IMR-90 (cell line): ENCODE measurements at regions not wholly inside any gene's neighbourhood (a gene's known extent, or its start where the extent isn't known, plus 50 kb on each side); places are given as distances from the start of the nearest gene placed in this dataset.

ENCODE experiments used
- ATAC-seq: fragments of 200-7000 bp; cut with Tn5 transposase; 2 replicates; pipeline ENCODE4 v1.9.1; 2020; ENCODE audit warnings: low read depth, mild to moderate bottlenecking, moderate library complexity
- BruUV-seq: library from RNA; stranded (reverse); fragments of 400-500 nt; replicated peaks from 2 replicates; lab custom pipeline; 2021; lab: Mats Ljungman, UMichigan
- CTCF ChIA-PET: fragments of 300-600 bp; formaldehyde crosslinking; extraction: SDS; loops from one replicate; lab custom pipeline; 2021; ENCODE audit warnings: antibody characterized with exemption; lab: Yijun Ruan, JAX
- POLR2A ChIA-PET: fragments of 300-600 bp; sonication (Branson Sonifier 250); formaldehyde crosslinking; loops from one replicate; lab custom pipeline; 2022; ENCODE audit warnings: antibody characterized with exemption; ENCODE audit not compliant: unreplicated experiment; lab: Charles Lee
- DNase-seq: peaks from one replicate; pipeline ENCODE4 v3.0.0; 2013
- H2AFZ ChIP-seq: replicated peaks from 2 replicates; pipeline ENCODE3; 2013; ENCODE audit warnings: low read length, mild to moderate bottlenecking; ENCODE audit not compliant: poor library complexity
- H2AK5ac ChIP-seq: 2 replicates; pipeline ENCODE4 v1.6.1; 2013; ENCODE audit warnings: low read depth, low read length, inconsistent platforms
- H2AK9ac ChIP-seq: replicated peaks from 2 replicates; pipeline ENCODE3; 2013; ENCODE audit warnings: mild to moderate bottlenecking, low read depth, low read length, moderate library complexity; ENCODE audit not compliant: poor library complexity
- H2BK120ac ChIP-seq: 2 replicates; pipeline ENCODE4 v1.6.1; 2013; ENCODE audit warnings: low read depth, low read length, inconsistent platforms
- H2BK15ac ChIP-seq: 3 replicates; pipeline ENCODE4 v1.6.1; 2013; ENCODE audit warnings: low read depth, low read length, inconsistent platforms
- H2BK20ac ChIP-seq: 2 replicates; pipeline ENCODE4 v1.6.1; 2013; ENCODE audit warnings: low read depth, mild to moderate bottlenecking, inconsistent platforms, low read length, moderate library complexity
- H2BK5ac ChIP-seq: 2 replicates; pipeline ENCODE4 v1.6.1; 2013; ENCODE audit warnings: mild to moderate bottlenecking, low read depth, low read length, inconsistent platforms; ENCODE audit not compliant: poor library complexity, severe bottlenecking
- H3K14ac ChIP-seq: replicated peaks from 2 replicates; pipeline ENCODE4 v1.6.1; 2013; ENCODE audit warnings: low read depth, low read length, inconsistent platforms
- H3K18ac ChIP-seq: 2 replicates; pipeline ENCODE4 v1.6.1; 2013; ENCODE audit warnings: low read depth, low read length, control low read depth
- H3K23ac ChIP-seq: 2 replicates; pipeline ENCODE4 v1.6.1; 2013; ENCODE audit warnings: low read depth, low read length, inconsistent platforms
- H3K27ac ChIP-seq: 2 replicates; pipeline ENCODE4 v1.5.1; 2013; ENCODE audit warnings: mild to moderate bottlenecking, control low read depth, low read length; ENCODE audit not compliant: insufficient read depth
- H3K27me3 ChIP-seq: 2 replicates; pipeline ENCODE4 v1.6.1; 2013; ENCODE audit warnings: low read length; ENCODE audit not compliant: control insufficient read depth, insufficient read depth
- H3K36me3 ChIP-seq: 2 replicates; pipeline ENCODE4 v1.6.1; 2013; ENCODE audit warnings: low read length, mixed read lengths; ENCODE audit not compliant: control insufficient read depth, insufficient read depth
- H3K4ac ChIP-seq: 2 replicates; pipeline ENCODE4 v1.6.1; 2013; ENCODE audit warnings: low read depth, low read length, inconsistent platforms
- H3K4me1 ChIP-seq: 2 replicates; pipeline ENCODE4 v1.6.1; 2013; ENCODE audit warnings: low read length, mixed read lengths; ENCODE audit not compliant: control insufficient read depth, insufficient read depth
- H3K4me2 ChIP-seq: 2 replicates; pipeline ENCODE4 v1.6.1; 2013; ENCODE audit warnings: low read depth, mild to moderate bottlenecking, control low read depth, low read length, moderate library complexity
- H3K4me3 ChIP-seq: 2 replicates; pipeline ENCODE4 v1.5.1; 2013; ENCODE audit warnings: low read depth, mild to moderate bottlenecking, control low read depth, low read length, moderate library complexity; ENCODE audit not compliant: insufficient read depth
- H3K56ac ChIP-seq: 2 replicates; pipeline ENCODE4 v1.6.1; 2013; ENCODE audit warnings: low read length, inconsistent platforms; ENCODE audit not compliant: insufficient read depth; ENCODE audit errors: extremely low read depth
- H3K79me1 ChIP-seq, 2 experiments: 2 replicates each; pipeline ENCODE4 v1.6.1; 2013; ENCODE audit warnings: low read length in 2 of 2, inconsistent platforms in 1 of 2, low read depth in 1 of 2
- H3K9ac ChIP-seq: 2 replicates; pipeline ENCODE4 v1.6.1; 2013; ENCODE audit warnings: low read depth, low read length, control low read depth
- H3K9me1 ChIP-seq: 2 replicates; pipeline ENCODE4 v1.6.1; 2013; ENCODE audit warnings: low read length, inconsistent platforms; ENCODE audit not compliant: insufficient read depth
- H3K9me3 ChIP-seq: 2 replicates; pipeline ENCODE4 v1.6.1; 2013; ENCODE audit warnings: low read length; ENCODE audit not compliant: control insufficient read depth, insufficient read depth
- H4K20me1 ChIP-seq: 2 replicates; pipeline ENCODE4 v1.6.1; 2013; ENCODE audit warnings: low read length, inconsistent platforms; ENCODE audit not compliant: insufficient read depth
- H4K5ac ChIP-seq: 2 replicates; pipeline ENCODE4 v1.6.1; 2013; ENCODE audit warnings: mild to moderate bottlenecking, low read depth, low read length, control low read depth
- H4K8ac ChIP-seq, 2 experiments: 2 replicates each; pipeline ENCODE4 v1.6.1; 2013; ENCODE audit warnings: low read depth in 2 of 2, low read length in 2 of 2, control low read depth in 1 of 2, inconsistent platforms in 1 of 2
- H4K91ac ChIP-seq: 2 replicates; pipeline ENCODE4 v1.6.1; 2013; ENCODE audit warnings: low read depth, low read length, inconsistent platforms; ENCODE audit not compliant: insufficient read depth
- BHLHE40 ChIP-seq: fragments of 150-350 bp; IDR thresholded peaks from 2 replicates; pipeline ENCODE4 v1.6.1; 2016; ENCODE audit warnings: mild to moderate bottlenecking, low read depth, low read length
- CEBPB ChIP-seq: IDR thresholded peaks from 2 replicates; pipeline ENCODE4 v1.6.1; 2012; ENCODE audit warnings: low read depth, low read length, improper control_type of control experiment
- CHD1 ChIP-seq: IDR thresholded peaks from 2 replicates; pipeline ENCODE4 v1.6.1; 2012; ENCODE audit warnings: low read depth, low read length, improper control_type of control experiment
- CTCF ChIP-seq: conservative IDR thresholded peaks from 2 replicates; pipeline ENCODE4 v1.5.1; 2012; ENCODE audit warnings: mild to moderate bottlenecking, low read depth, low read length, improper control_type of control experiment
- MAFK ChIP-seq: IDR thresholded peaks from 2 replicates; pipeline ENCODE4 v1.6.1; 2012; ENCODE audit warnings: low read depth, low read length, improper control_type of control experiment
- MXI1 ChIP-seq: IDR thresholded peaks from 2 replicates; pipeline ENCODE4 v1.6.1; 2012; ENCODE audit warnings: low read depth, mild to moderate bottlenecking, low read length, moderate library complexity, borderline replicate concordance
- NFE2L2 ChIP-seq: fragments of 150-350 bp; IDR thresholded peaks from 2 replicates; pipeline ENCODE4 v1.6.1; 2016; ENCODE audit warnings: low read depth, mild to moderate bottlenecking, low read length
- POLR2A ChIP-seq: IDR thresholded peaks from 2 replicates; pipeline ENCODE4 v1.6.1; 2012; ENCODE audit warnings: mild to moderate bottlenecking, low read depth, low read length
- RAD21 ChIP-seq: IDR thresholded peaks from 2 replicates; pipeline ENCODE4 v1.6.1; 2012; ENCODE audit warnings: low read length, improper control_type of control experiment
- RCOR1 ChIP-seq: IDR thresholded peaks from 2 replicates; pipeline ENCODE4 v1.6.1; 2012; ENCODE audit warnings: mild to moderate bottlenecking, low read length, improper control_type of control experiment; ENCODE audit not compliant: insufficient replicate concordance
- SMC3 ChIP-seq: fragments of 150-350 bp; IDR thresholded peaks from 2 replicates; pipeline ENCODE4 v1.6.1; 2016; ENCODE audit warnings: low read depth, mild to moderate bottlenecking, antibody characterized with exemption, low read length, moderate library complexity
- WGBS, 2 experiments: methylation state at CpG; one replicate each; pipeline versions ENCODE4 v1.1.5 to v1.1.7; 2013; ENCODE audit warnings: missing lambda C conversion rate in 2 of 2; ENCODE audit not compliant: insufficient read length in 1 of 2; ENCODE audit errors: extremely low coverage in 2 of 2; 5-methylcytosine and 5-hydroxymethylcytosine counted together
- dilution Hi-C: fragments of 300-500 bp; cut with HindIII; formaldehyde crosslinking; loops from one replicate; pipeline ENCODE4 v1.14.3; 2018; ENCODE audit warnings: low sequenced_read_pairs; ENCODE audit not compliant: unreplicated experiment
- in situ Hi-C: fragments of 300-500 bp; cut with MboI; formaldehyde crosslinking; loops from 3 replicates; pipeline ENCODE4 v1.14.3; 2019; ENCODE audit warnings: low sequenced_read_pairs, inconsistent platforms, mixed read lengths
- intact Hi-C: fragments of 100-400 bp; cut with micrococcal nuclease; formaldehyde crosslinking; loops from 2 replicates; pipeline ENCODE4 v1.10.0; 2022
- TF ChIP-seq, protein P1 (sequence below): fragments of 150-350 bp; IDR thresholded peaks from 2 replicates; pipeline ENCODE4 v1.6.1; 2016; ENCODE audit warnings: low read depth, mild to moderate bottlenecking, low read length, moderate library complexity, borderline replicate concordance
- TF ChIP-seq, protein P2 (sequence below): fragments of 150-350 bp; IDR thresholded peaks from 2 replicates; pipeline ENCODE4 v1.6.1; 2017; ENCODE audit warnings: mild to moderate bottlenecking, antibody characterized with exemption, low read length, low read depth

DNA sequence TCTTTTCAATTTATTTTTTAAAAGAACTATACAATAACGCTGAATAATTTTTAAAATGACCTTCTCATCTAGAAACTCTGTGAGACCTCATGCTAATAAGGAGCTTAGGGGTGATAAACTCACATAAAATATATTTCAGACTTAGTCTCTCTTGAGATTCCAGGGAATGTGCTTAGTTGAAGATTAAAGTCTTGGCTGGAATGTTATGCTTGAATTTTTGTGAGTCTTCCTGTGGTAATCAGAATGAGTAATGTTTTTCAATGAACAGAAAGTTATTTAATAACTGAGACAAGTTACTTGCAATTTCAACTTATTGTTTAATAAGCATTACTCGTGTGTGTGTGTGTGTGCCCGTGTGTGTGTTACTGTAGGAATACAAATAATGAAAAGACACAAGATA lies 379.9 kb upstream of the EPHA7 start:
- Histone ChIP-seq H3K56ac (no peak overlapping the region), H2BK120ac (no peak overlapping the region), H2AK5ac (no peak overlapping the region), H2AFZ (no peak overlapping the region), H2BK15ac (no peak overlapping the region), H2BK5ac (no peak overlapping the region), H3K4me1 (no peaks in the 10 kb centered on the region), H3K9me3 (no peaks in the 10 kb centered on the region), H4K91ac (no peak overlapping the region), H4K5ac (no peak overlapping the region), H3K27me3 (no peaks in the 10 kb centered on the region), H3K4ac (no peak overlapping the region), H3K23ac (no peak overlapping the region), H3K36me3 (no peaks in the 10 kb centered on the region), H3K18ac (no peak overlapping the region), H3K4me3 (no peak overlapping the region), H3K79me1 (no peaks in the 10 kb centered on the region), H4K8ac (no peak overlapping the region), H2AK9ac (no peak overlapping the region), H2BK20ac (no peak overlapping the region), H3K9ac (no peak overlapping the region), H3K14ac (no peak overlapping the region), H3K9me1 (no peaks in the 10 kb centered on the region), H3K27ac (no peak overlapping the region), H4K20me1 (no peaks in the 10 kb centered on the region), H3K4me2 (no peak overlapping the region)
- TF ChIP-seq, protein P1, sequence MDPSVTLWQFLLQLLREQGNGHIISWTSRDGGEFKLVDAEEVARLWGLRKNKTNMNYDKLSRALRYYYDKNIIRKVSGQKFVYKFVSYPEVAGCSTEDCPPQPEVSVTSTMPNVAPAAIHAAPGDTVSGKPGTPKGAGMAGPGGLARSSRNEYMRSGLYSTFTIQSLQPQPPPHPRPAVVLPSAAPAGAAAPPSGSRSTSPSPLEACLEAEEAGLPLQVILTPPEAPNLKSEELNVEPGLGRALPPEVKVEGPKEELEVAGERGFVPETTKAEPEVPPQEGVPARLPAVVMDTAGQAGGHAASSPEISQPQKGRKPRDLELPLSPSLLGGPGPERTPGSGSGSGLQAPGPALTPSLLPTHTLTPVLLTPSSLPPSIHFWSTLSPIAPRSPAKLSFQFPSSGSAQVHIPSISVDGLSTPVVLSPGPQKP: no peak
- no peak for TF ChIP-seq RCOR1
- TF ChIP-seq RAD21: no peak
- TF ChIP-seq POLR2A: no peak
- TF ChIP-seq BHLHE40: no peak
- no peak for TF ChIP-seq CTCF
- no peak for TF ChIP-seq SMC3
- no peak for TF ChIP-seq NFE2L2
- TF ChIP-seq MXI1: no peak
- no peak for TF ChIP-seq CHD1
- TF ChIP-seq, protein P2, sequence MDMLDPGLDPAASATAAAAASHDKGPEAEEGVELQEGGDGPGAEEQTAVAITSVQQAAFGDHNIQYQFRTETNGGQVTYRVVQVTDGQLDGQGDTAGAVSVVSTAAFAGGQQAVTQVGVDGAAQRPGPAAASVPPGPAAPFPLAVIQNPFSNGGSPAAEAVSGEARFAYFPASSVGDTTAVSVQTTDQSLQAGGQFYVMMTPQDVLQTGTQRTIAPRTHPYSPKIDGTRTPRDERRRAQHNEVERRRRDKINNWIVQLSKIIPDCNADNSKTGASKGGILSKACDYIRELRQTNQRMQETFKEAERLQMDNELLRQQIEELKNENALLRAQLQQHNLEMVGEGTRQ: no peak
- TF ChIP-seq MAFK: no peak
- no peak for TF ChIP-seq CEBPB
- no TSS peak for BruUV-seq
- WGBS, 2 experiments: no CpG with 5 or more reads among the region's 3 CpGs
- intact Hi-C loops (no loop called here), dilution Hi-C loops (no loop called here), in situ Hi-C loops (no loop called here)
- ATAC-seq: no peak
- DNase-seq: no peak
- CTCF ChIA-PET: no interaction called here
- POLR2A ChIA-PET: no interaction called here
